HEK293T (cell line): ENCODE measurements at regions not wholly inside any gene's neighbourhood (a gene's known extent, or its start where the extent isn't known, plus 50 kb on each side); places are given as distances from the start of the nearest gene placed in this dataset.
"Not testable (repeated sequence)": the region's sequence is repeated elsewhere in the genome, so short reads cannot be mapped to it uniquely, and the experiment has no call there.

Experiments
- CTCF ChIA-PET: fragments of 350-600 bp; formaldehyde crosslinking; extraction: SDS; loops from one replicate; lab custom pipeline; 2021; ENCODE audit warnings: antibody characterized with exemption, inconsistent platforms; lab: Yijun Ruan, JAX
- POLR2A ChIA-PET: fragments of 350-600 bp; formaldehyde crosslinking; extraction: SDS; loops from one replicate; lab custom pipeline; 2020; ENCODE audit warnings: antibody characterized with exemption, inconsistent platforms; lab: Yijun Ruan, JAX
- DNase-seq: peaks from one replicate; pipeline ENCODE4 v3.0.0; 2012; ENCODE audit warnings: mixed read lengths; ENCODE audit errors: extremely low spot score
- ARNT ChIP-seq: fragments of 450-650 bp; IDR thresholded peaks from 2 replicates; pipeline ENCODE4 v1.6.1; 2017; ENCODE audit warnings: mild to moderate bottlenecking
- BHLHE40 ChIP-seq: fragments of 450-650 bp; IDR thresholded peaks from 2 replicates; pipeline ENCODE4 v1.6.1; 2016; ENCODE audit warnings: mild to moderate bottlenecking, moderate library complexity, borderline replicate concordance
- CTBP1 ChIP-seq: fragments of 450-650 bp; IDR thresholded peaks from 2 replicates; pipeline ENCODE4 v1.6.1; 2016; ENCODE audit warnings: borderline replicate concordance
- ELF4 ChIP-seq: fragments of 450-650 bp; IDR thresholded peaks from 2 replicates; pipeline ENCODE4 v1.6.1; 2017; ENCODE audit warnings: antibody characterized with exemption
- FOXA1 ChIP-seq: fragments of 450-650 bp; IDR thresholded peaks from 2 replicates; pipeline ENCODE4 v1.6.1; 2016; ENCODE audit warnings: mild to moderate bottlenecking
- FOXK2 ChIP-seq: fragments of 450-650 bp; IDR thresholded peaks from 2 replicates; pipeline ENCODE4 v1.6.1; 2016; ENCODE audit warnings: mild to moderate bottlenecking
- FOXM1 ChIP-seq: fragments of 450-650 bp; IDR thresholded peaks from 2 replicates; pipeline ENCODE4 v1.6.1; 2017; ENCODE audit warnings: mild to moderate bottlenecking, borderline replicate concordance
- HDGF ChIP-seq: fragments of 450-650 bp; IDR thresholded peaks from 2 replicates; pipeline ENCODE4 v1.6.1; 2017; ENCODE audit warnings: antibody characterized with exemption, borderline replicate concordance
- L3MBTL2 ChIP-seq: fragments of 450-650 bp; conservative IDR thresholded peaks from 2 replicates; pipeline ENCODE4 v1.6.1; 2016; ENCODE audit warnings: mild to moderate bottlenecking
- LEF1 ChIP-seq: fragments of 450-650 bp; IDR thresholded peaks from 2 replicates; pipeline ENCODE4 v1.6.1; 2017; ENCODE audit warnings: mild to moderate bottlenecking, borderline replicate concordance
- NFRKB ChIP-seq: fragments of 450-650 bp; IDR thresholded peaks from 2 replicates; pipeline ENCODE4 v1.6.1; 2016; ENCODE audit warnings: mild to moderate bottlenecking, moderate library complexity
- SP1 ChIP-seq: fragments of 450-650 bp; IDR thresholded peaks from 2 replicates; pipeline ENCODE4 v1.6.1; 2017
- SUZ12 ChIP-seq: fragments of 450-650 bp; IDR thresholded peaks from 2 replicates; pipeline ENCODE4 v1.6.1; 2016; ENCODE audit warnings: mild to moderate bottlenecking
- TARDBP ChIP-seq: fragments of 450-650 bp; IDR thresholded peaks from 2 replicates; pipeline ENCODE4 v1.6.1; 2016
- ZNF384 ChIP-seq: fragments of 450-650 bp; IDR thresholded peaks from 2 replicates; pipeline ENCODE4 v1.6.1; 2016
- TF ChIP-seq, protein P1 (sequence below): fragments of 450-650 bp; IDR thresholded peaks from 2 replicates; pipeline ENCODE4 v1.6.1; 2016

DNA sequence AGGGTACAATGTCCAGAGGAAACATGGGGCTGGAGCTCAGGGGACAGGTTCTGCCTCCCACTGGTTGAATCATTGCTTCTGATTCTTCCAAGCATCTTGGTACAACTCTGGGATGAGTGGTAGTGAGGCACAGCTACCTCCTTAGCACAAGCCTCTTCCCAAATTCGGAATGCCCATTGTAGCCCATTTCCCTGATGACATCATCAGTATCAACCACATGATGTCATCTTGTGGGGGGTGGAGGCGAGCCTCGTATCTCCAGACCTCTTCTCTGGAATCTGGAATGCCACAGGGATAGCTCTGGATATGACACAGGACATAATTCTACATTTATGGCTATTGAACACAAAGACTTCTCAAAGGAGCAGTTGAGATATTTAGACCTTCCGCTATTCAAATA, 715.2 kb downstream of the RNF144A start:
- TF ChIP-seq LEF1 = no peak
- TF ChIP-seq NFRKB = no peak
- no peak for TF ChIP-seq ARNT
- TF ChIP-seq ELF4 = no peak
- CTCF ChIA-PET = no interaction called here
- POLR2A ChIA-PET = no interaction called here
- DNase-seq = no peak

DNA sequence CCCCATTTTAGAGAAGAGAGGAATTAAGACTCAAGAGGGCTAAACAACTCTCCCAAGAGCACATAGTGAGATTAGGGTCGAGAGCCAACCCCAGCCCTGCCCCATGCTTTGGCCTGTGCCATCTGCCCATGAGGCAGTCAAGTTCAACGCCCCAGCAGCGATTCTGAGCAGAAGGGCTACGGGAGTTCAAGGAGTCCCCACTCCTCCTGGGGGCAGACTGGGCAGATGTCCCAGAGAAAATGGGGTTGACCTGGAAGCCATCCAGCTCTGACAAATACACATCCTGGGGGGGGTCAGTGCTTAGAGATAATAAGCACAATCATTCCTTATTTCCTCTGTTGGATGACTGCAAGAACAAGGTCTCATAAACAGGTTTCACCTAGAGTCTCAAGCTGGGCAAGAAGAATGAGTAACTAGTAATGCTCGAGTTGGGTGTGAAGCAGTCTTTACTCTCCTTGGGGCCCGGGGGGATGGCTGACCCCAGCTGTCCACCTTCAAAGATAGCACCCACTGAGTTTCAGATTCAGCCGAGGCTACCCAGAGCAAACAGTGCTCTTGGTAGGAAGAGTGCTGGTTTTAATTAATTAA, 716.4 kb downstream of the RNF144A start:
- ChIA-PET CTCF (no interaction called here), POLR2A (no interaction called here)
- TF ChIP-seq TARDBP (no peak), SUZ12 (no peak), ARNT (no peak), ZNF384 (no peak)
- TF ChIP-seq, protein P1, sequence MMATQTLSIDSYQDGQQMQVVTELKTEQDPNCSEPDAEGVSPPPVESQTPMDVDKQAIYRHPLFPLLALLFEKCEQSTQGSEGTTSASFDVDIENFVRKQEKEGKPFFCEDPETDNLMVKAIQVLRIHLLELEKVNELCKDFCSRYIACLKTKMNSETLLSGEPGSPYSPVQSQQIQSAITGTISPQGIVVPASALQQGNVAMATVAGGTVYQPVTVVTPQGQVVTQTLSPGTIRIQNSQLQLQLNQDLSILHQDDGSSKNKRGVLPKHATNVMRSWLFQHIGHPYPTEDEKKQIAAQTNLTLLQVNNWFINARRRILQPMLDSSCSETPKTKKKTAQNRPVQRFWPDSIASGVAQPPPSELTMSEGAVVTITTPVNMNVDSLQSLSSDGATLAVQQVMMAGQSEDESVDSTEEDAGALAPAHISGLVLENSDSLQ = no peak
- no peak for DNase-seq

DNA sequence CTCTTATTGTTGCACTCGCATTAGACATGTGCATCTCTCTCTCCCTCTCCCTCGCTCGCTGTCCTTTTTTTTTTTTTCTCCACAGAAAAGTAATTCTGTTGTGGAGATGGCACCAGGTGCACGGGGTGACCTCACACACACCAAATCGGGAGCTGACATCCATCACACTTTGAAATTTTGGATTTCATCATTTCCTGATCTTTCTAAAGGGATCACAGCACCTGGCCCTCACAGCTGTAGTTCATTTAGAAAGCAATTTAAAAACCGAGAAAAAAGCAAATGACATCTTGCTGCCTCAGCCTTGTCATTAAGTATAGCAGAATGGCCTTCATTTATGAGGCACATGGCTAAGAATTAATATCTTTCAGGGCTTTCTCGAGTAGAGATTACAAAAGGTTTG, 717.2 kb downstream of the RNF144A start:
- ChIA-PET POLR2A (no interaction called here), CTCF (no interaction called here)
- no peak for DNase-seq
- TF ChIP-seq SUZ12 (no peak), TARDBP (no peak), CTBP1 (no peak), NFRKB (no peak), ZNF384 (no peak), FOXA1 (no peak), BHLHE40 (no peak), ARNT (no peak), SP1 (no peak), L3MBTL2 (no peak), ELF4 (no peak), LEF1 (no peak), FOXK2 (no peak), HDGF (no peak), FOXM1 (no peak)
- TF ChIP-seq, protein P1 = no peak

DNA sequence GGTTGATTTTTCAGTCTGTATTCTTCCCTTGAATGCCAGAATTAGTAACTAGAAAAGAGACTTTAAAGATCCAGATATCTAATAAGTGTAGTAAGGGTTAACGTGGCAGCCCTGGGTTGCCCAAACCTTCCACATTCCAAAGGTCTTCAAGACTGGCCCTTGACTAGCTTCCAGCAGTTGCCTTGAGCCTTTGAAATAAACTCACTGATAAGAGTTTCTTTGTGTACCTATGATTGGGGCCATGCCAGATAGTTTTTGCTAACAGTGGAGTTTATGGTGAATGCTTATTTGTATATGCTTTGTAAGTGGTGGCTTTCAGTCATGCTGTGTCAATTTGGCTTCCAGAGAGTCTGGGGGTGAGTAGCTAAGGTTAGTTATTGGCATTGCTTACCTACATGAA, 722.3 kb downstream of the RNF144A start:
- POLR2A ChIA-PET = no interaction called here
- CTCF ChIA-PET = no interaction called here
- DNase-seq = no peak
- TF ChIP-seq SP1 (no peak), TARDBP (no peak), ELF4 (no peak), FOXK2 (no peak), BHLHE40 (no peak), SUZ12 (no peak), ZNF384 (no peak), HDGF (no peak), CTBP1 (no peak), ARNT (no peak)

DNA sequence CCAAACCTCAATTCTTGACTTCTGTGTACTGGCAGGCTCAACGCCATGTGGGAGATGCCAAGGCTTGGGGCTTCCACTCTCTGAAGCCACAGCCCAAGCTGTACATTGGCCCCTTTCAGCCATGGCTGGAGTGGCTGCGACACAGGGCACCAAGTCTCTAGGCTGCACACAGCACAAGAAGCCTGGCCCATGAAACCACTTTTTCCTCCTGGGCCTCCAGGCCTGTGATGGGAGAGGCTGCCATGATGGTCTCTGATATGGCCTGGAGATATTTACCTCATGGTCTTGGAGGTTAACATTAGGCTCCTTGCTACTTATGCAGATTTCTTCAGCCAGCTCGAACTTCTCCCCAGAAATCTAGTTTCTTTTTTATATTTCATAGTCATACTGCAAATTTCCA, 724.1 kb downstream of the RNF144A start:
- CTCF ChIA-PET, POLR2A ChIA-PET, DNase-seq: not testable (repeated sequence)

DNA sequence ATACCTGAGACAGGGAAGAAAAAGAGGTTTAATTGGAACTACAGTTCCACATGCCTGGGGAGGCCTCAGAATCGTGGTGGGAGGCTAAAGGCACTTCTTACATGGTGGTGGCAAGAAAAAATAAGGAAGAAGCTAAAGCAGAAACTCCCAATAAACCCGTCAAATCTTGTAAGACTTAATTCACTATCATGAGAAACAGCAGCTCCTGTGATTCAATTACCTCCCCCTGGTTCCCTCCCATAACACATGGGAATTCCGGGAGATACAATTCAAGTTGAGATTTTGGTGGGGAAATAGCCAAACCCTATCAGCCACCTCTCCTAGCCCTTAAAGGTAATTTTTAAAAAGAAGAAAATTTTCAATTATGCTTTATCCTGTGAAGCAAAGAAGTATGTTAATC, 728.8 kb downstream of the RNF144A start:
- TF ChIP-seq ARNT = no peak
- TF ChIP-seq LEF1 = no peak
- no peak for TF ChIP-seq SP1
- no peak for TF ChIP-seq SUZ12
- POLR2A ChIA-PET = no interaction called here
- DNase-seq = no peak
- CTCF ChIA-PET = no interaction called here

DNA sequence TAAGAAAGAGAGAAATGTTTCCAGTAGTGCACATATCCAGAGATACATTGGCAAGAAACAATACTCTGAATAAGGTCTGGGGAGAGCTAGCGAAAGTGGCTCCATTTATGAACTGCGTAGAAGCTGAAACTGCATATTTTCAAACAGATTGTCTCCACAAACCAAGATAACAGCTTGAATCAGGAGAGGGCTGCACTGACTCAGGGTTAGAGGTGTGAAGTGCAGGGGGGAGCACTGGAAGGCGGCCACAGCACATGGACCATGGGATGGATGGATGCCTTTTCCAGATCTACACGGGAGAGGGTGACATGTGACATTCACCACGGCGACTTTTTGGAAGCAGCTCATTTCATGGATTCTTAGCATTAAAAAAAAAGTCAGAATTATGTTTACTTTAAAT, 729.4 kb downstream of the RNF144A start:
- TF ChIP-seq CTBP1 = no peak
- TF ChIP-seq HDGF = no peak
- no peak for TF ChIP-seq LEF1
- TF ChIP-seq, protein P1 = no peak
- TF ChIP-seq FOXK2 = no peak
- no peak for TF ChIP-seq FOXA1
- TF ChIP-seq FOXM1 = no peak
- TF ChIP-seq SUZ12 = no peak
- TF ChIP-seq ZNF384 = no peak
- no peak for TF ChIP-seq SP1
- no peak for TF ChIP-seq NFRKB
- no peak for DNase-seq
- ChIA-PET POLR2A (no interaction called here), CTCF (no interaction called here)

DNA sequence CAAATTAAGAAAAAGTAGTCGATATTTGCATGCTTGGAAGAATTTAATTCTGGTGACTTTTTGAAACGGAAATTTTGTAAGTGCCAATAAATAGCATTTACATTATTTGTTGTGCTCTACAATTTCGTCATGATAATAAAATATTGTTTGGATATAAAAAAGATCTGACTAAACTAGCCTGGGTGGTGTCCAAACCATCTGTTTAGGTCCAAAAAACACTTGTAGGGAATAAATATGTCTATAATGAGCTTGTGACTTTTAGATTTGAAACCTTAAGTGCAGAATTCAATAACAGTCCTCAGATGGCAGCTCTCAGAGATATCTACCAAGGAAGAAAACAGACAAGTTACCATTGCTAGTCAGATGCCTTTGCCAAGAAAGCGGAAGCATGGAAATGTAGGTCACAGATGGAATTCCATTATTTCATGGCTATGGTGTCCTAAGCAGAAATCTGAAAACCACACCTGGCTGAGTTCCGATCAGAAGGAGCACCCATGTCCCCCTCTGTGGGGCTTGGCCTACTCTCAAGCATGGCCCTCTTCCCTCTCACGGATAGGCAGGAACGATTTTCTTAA, 731.1 kb downstream of the RNF144A start:
- POLR2A ChIA-PET = no interaction called here
- DNase-seq = no peak
- TF ChIP-seq FOXA1 = no peak
- TF ChIP-seq CTBP1 = no peak
- TF ChIP-seq TARDBP = no peak
- no peak for TF ChIP-seq HDGF
- TF ChIP-seq ZNF384 = no peak
- TF ChIP-seq BHLHE40 = no peak
- no peak for TF ChIP-seq ELF4
- no peak for TF ChIP-seq LEF1
- TF ChIP-seq NFRKB = no peak
- TF ChIP-seq SP1 = no peak
- TF ChIP-seq FOXM1 = no peak
- no peak for TF ChIP-seq FOXK2
- TF ChIP-seq ARNT = no peak
- TF ChIP-seq, protein P1 = no peak
- CTCF ChIA-PET = no interaction called here
